ENCODE measurements at regions not wholly inside any gene's neighbourhood (a gene's known extent, or its start where the extent isn't known, plus 50 kb on each side); places are given as distances from the start of the nearest gene placed in this dataset.

DNA sequence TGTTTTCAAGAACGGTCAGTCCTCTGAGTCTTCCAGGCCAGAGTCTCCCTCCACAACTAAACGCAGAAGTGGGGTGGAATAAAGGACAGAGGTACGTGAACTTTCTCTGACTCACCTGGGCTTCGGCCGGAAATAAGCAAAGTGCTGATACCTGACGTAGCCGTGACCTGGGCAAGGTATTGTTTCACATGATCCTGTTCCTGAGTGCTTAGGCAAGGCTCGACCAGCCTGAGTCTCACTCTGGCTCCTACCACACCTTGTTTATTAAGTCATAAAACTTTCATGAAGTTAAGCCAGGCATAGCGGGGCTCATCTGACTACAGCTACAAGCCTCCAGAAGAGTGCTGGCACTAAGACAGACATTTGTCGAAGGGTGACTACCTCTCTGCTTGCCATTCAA, 327.5 kb downstream of the SETD4 start:
- DNase-seq = no peak
- peaks cover 0 to 13% (median 0%) of the 10 kb centered on the region in 7 donors for H3K27me3 ChIP-seq
- TF ChIP-seq, protein P1, sequence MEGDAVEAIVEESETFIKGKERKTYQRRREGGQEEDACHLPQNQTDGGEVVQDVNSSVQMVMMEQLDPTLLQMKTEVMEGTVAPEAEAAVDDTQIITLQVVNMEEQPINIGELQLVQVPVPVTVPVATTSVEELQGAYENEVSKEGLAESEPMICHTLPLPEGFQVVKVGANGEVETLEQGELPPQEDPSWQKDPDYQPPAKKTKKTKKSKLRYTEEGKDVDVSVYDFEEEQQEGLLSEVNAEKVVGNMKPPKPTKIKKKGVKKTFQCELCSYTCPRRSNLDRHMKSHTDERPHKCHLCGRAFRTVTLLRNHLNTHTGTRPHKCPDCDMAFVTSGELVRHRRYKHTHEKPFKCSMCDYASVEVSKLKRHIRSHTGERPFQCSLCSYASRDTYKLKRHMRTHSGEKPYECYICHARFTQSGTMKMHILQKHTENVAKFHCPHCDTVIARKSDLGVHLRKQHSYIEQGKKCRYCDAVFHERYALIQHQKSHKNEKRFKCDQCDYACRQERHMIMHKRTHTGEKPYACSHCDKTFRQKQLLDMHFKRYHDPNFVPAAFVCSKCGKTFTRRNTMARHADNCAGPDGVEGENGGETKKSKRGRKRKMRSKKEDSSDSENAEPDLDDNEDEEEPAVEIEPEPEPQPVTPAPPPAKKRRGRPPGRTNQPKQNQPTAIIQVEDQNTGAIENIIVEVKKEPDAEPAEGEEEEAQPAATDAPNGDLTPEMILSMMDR (IDR thresholded peaks at IDR 0.05) = no peak
- intact Hi-C loops (cut with DNase I) = no loop called here
- peaks cover 0 to 8% (median 0%) of the 10 kb centered on the region in 11 donors for H3K9me3 ChIP-seq
- H3K27ac ChIP-seq = no peak overlapping the region
- no peak overlapping the region for H3K4me3 ChIP-seq
- H3K4me1 ChIP-seq = peaks cover 0 to 1% (median 0%) of the 10 kb centered on the region in 9 donors
- no peaks in the 10 kb centered on the region for H3K36me3 ChIP-seq
- no peak for ATAC-seq
- 90 to 92% methylated on average over 10 of the region's 10 CpGs for WGBS, 2 donors

DNA sequence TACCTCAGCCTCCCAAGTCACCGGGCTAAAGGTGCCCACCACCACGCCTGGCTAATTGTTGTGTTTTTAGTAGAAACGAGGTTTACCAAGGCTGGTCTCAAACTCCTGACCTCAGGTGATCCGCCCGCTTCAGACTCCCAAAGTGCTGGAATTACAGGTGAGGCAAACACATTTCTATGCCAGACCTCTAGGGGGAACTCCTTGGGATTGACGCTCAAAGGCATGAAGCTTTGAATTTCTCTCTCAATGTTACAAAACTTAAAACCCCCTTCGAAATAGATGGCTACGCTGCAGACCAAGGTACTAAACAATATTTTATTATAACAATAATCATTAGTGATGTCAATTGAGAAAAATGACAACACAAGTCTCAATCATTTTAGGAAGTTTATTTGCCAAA, 330.0 kb downstream of the SETD4 start:
- DNase-seq (no peak), ATAC-seq (no peak)
- Histone ChIP-seq H3K27ac (no peak overlapping the region), H3K4me1 (no peaks in the 10 kb centered on the region), H3K36me3 (no peaks in the 10 kb centered on the region), H3K9me3 (no peaks in the 10 kb centered on the region), H3K4me3 (no peak overlapping the region), H3K27me3 (peaks cover 0 to 21% (median 8%) of the 10 kb centered on the region in 7 donors)
- TF ChIP-seq, protein P1 (IDR thresholded peaks at IDR 0.05) = no peak
- 87 to 88% methylated on average over 8 of the region's 8 CpGs for WGBS, 2 donors
- intact Hi-C loops (cut with DNase I) = no loop called here

DNA sequence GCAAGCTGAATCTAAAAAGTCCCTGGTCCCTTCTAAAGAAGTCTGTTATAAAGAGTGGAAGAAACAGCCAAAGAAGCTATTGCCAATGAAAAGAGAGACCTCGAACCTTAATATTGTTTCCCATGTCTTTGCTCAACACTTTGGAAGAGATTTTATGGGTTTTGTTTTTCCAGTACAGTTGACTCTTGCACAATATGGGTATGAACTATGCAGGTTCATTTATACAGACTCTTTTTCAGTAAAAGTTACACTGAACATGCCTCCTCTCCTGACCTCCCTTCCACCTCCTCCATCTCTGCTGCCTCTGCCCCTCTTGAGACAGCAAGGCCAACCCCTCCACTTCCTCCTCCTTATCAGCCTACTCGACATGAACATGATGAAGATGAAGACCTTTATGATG, 332.5 kb downstream of the SETD4 start:
- no peak overlapping the region for H3K4me3 ChIP-seq
- ATAC-seq (no peak), DNase-seq (no peak)
- whole genome bisulfite sequencing, 2 donors = 52 to 62% methylated on average over 2 of the region's 2 CpGs
- no peaks in the 10 kb centered on the region for H3K36me3 ChIP-seq
- no peak overlapping the region for H3K27ac ChIP-seq
- intact Hi-C loops (cut with DNase I) = no loop called here
- TF ChIP-seq, protein P1 (IDR thresholded peaks at IDR 0.05) = no peak
- peaks cover 0 to 21% (median 8%) of the 10 kb centered on the region in 7 donors for H3K27me3 ChIP-seq
- no peaks in the 10 kb centered on the region for H3K4me1 ChIP-seq
- no peaks in the 10 kb centered on the region for H3K9me3 ChIP-seq

DNA sequence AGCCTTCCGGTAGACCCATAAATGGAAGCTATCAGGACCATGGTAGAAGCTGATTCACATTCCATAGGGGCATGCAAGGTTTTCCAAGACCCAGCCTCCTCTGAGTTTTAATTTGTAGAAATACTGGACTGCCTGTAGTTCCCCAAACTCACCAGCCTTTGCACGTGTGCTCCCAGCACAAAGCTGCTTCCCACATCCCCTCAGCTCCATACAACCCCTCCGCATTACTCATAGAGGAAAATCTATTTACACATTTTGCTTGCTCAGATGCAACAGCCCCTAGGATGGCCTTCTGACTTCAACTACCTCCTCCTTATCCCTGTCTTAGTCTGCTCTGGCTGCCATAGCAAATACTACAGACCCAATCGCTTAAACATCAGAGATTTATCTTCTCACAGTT, 336.2 kb downstream of the SETD4 start:
- ATAC-seq (no peak), DNase-seq (no peak)
- Histone ChIP-seq H3K4me3 (no peak overlapping the region), H3K36me3 (no peaks in the 10 kb centered on the region), H3K27ac (no peak overlapping the region), H3K9me3 (no peaks in the 10 kb centered on the region), H3K4me1 (peaks cover 0 to 10% (median 4%) of the 10 kb centered on the region in 9 donors), H3K27me3 (peaks cover 0 to 14% (median 7%) of the 10 kb centered on the region in 7 donors)
- WGBS, 2 donors = 84 to 88% methylated on average over 4 of the region's 4 CpGs
- intact Hi-C loops (cut with DNase I) = no loop called here
- TF ChIP-seq, protein P1 (IDR thresholded peaks at IDR 0.05) = no peak

All from heart right ventricle (tissue), 16 donors.